Glutamatergic neuron (in vitro differentiated cells): ENCODE measurements at regions not wholly inside any gene's neighbourhood (a gene's known extent, or its start where the extent isn't known, plus 50 kb on each side); places are given as distances from the start of the nearest gene placed in this dataset.
A peak's percentile ranks its signal among the peaks of the same experiment; 100 is the strongest.
"Not testable (repeated sequence)": the region's sequence is repeated elsewhere in the genome, so short reads cannot be mapped to it uniquely, and the experiment has no call there.

Source experiments
- DNase-seq: peaks from one replicate; pipeline ENCODE4 v3.0.0; 2022
- H3K27ac Mint-ChIP-seq: one replicate; pipeline ENCODE4 v1.8.0; 2020; ENCODE audit warnings: mild to moderate bottlenecking, mixed read lengths, inconsistent platforms; ENCODE audit not compliant: unreplicated experiment
- H3K27me3 Mint-ChIP-seq: one replicate; pipeline ENCODE4 v1.8.0; 2020; ENCODE audit warnings: mild to moderate bottlenecking, moderate library complexity, mixed read lengths, inconsistent platforms; ENCODE audit not compliant: unreplicated experiment
- H3K36me3 Mint-ChIP-seq: one replicate; pipeline ENCODE4 v1.8.0; 2020; ENCODE audit warnings: mild to moderate bottlenecking, mixed read lengths, inconsistent platforms; ENCODE audit not compliant: unreplicated experiment
- H3K4me1 Mint-ChIP-seq: one replicate; pipeline ENCODE4 v1.8.0; 2020; ENCODE audit warnings: mild to moderate bottlenecking, low read depth, mixed read lengths, inconsistent platforms; ENCODE audit not compliant: unreplicated experiment
- H3K4me3 Mint-ChIP-seq: one replicate; pipeline ENCODE4 v1.8.0; 2020; ENCODE audit warnings: mild to moderate bottlenecking, mixed read lengths, inconsistent platforms; ENCODE audit not compliant: unreplicated experiment
- H3K9me3 Mint-ChIP-seq: one replicate; pipeline ENCODE4 v1.8.0; 2020; ENCODE audit warnings: mild to moderate bottlenecking, moderate library complexity, mixed read lengths, inconsistent platforms; ENCODE audit not compliant: unreplicated experiment
- TF ChIP-seq, protein P1 (sequence below): fragments of 200-600 bp; sonication (generic); IDR thresholded peaks from one replicate; pipeline ENCODE4 v1.5.0; 2021; ENCODE audit not compliant: partially characterized antibody, unreplicated experiment

DNA sequence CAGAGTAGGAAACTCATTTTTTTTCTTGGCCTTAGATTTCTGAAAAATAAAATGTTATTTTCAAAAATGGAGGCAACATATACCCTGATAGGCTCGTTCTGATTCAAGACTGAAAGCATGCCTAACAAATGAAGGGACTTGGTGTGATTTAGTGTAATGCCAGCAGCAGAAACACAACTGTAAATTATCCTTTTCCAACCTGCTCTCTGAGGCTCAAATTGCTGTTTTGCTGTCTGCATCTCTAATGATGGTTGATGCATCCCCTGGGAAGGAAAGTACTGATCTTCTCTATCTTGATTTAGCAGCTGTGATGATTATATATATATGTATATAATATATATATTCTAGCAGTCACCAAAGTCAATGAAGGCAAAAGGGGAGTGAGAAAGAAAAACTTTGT lies 537.2 kb upstream of the API5 start:
- Mint-ChIP-seq H3K4me1 (peaks cover 24% of the 10 kb centered on the region), H3K27ac (peak overlapping the region; percentile 92), H3K9me3 (no peaks in the 10 kb centered on the region), H3K27me3 (peaks cover 2% of the 10 kb centered on the region), H3K4me3 (peak overlapping the region; percentile 70), H3K36me3 (no peaks in the 10 kb centered on the region)
- no peak for DNase-seq
- TF ChIP-seq, protein P1, sequence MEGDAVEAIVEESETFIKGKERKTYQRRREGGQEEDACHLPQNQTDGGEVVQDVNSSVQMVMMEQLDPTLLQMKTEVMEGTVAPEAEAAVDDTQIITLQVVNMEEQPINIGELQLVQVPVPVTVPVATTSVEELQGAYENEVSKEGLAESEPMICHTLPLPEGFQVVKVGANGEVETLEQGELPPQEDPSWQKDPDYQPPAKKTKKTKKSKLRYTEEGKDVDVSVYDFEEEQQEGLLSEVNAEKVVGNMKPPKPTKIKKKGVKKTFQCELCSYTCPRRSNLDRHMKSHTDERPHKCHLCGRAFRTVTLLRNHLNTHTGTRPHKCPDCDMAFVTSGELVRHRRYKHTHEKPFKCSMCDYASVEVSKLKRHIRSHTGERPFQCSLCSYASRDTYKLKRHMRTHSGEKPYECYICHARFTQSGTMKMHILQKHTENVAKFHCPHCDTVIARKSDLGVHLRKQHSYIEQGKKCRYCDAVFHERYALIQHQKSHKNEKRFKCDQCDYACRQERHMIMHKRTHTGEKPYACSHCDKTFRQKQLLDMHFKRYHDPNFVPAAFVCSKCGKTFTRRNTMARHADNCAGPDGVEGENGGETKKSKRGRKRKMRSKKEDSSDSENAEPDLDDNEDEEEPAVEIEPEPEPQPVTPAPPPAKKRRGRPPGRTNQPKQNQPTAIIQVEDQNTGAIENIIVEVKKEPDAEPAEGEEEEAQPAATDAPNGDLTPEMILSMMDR, result no peak

GRCh38 chr11:42777776-42778175 lies 534.0 kb upstream of the API5 start:
- Mint-ChIP-seq H3K4me1 (peaks cover 18% of the 10 kb centered on the region), H3K36me3 (no peaks in the 10 kb centered on the region), H3K27ac (no peak overlapping the region), H3K9me3 (no peaks in the 10 kb centered on the region), H3K4me3 (no peak overlapping the region), H3K27me3 (peaks cover 2% of the 10 kb centered on the region)
- TF ChIP-seq, protein P1, result no peak
- no peak for DNase-seq

GRCh38 chr11:42778193-42778592 lies 533.6 kb upstream of the API5 start:
- Mint-ChIP-seq H3K4me3 (no peak overlapping the region), H3K36me3 (no peaks in the 10 kb centered on the region), H3K9me3 (no peaks in the 10 kb centered on the region), H3K27me3 (peaks cover 2% of the 10 kb centered on the region), H3K4me1 (peaks cover 14% of the 10 kb centered on the region), H3K27ac (no peak overlapping the region)
- DNase-seq, result no peak
- TF ChIP-seq, protein P1, result no peak

GRCh38 chr11:42779555-42779954 lies 532.2 kb upstream of the API5 start:
- Mint-ChIP-seq H3K27me3 (no peaks in the 10 kb centered on the region), H3K4me1 (peaks cover 1% of the 10 kb centered on the region), H3K4me3 (no peak overlapping the region), H3K9me3 (no peaks in the 10 kb centered on the region), H3K27ac (no peak overlapping the region), H3K36me3 (no peaks in the 10 kb centered on the region)
- no peak for DNase-seq
- TF ChIP-seq, protein P1, result no peak

DNA sequence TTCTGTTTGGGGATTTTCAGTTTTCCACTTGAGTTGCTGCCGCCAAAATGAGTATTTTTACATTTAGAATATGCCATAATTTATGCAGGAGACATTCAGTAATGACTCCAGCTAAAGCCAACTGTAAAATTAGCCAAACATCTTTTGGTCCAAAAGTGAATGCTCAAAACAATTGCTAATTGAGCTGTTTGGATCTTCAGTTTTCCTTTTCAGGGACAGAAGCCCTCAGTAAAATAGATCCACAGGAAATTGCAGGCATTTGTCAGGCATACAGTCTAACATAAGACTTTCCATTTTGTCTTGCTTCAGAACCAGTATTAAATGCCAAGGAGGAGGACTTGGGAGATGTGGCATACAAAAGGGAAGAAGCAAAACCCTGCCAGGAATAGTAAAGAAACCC lies 524.8 kb upstream of the API5 start:
- H3K9me3 Mint-ChIP-seq, result peaks cover 1% of the 10 kb centered on the region
- no peak overlapping the region for H3K4me3 Mint-ChIP-seq

GRCh38 chr11:42795483-42795882 lies 516.3 kb upstream of the API5 start:
- H3K36me3 Mint-ChIP-seq, DNase-seq, H3K4me1 Mint-ChIP-seq, H3K27me3 Mint-ChIP-seq, H3K9me3 Mint-ChIP-seq, H3K4me3 Mint-ChIP-seq, H3K27ac Mint-ChIP-seq: not testable (repeated sequence)

More for the DNA sequence above, 524.8 kb upstream of the API5 start:
- no peak for DNase-seq
- Mint-ChIP-seq H3K27ac (no peak overlapping the region), H3K27me3 (no peaks in the 10 kb centered on the region), H3K36me3 (no peaks in the 10 kb centered on the region), H3K4me1 (no peaks in the 10 kb centered on the region)
- TF ChIP-seq, protein P1, result no peak
